OCI-LY1 (cell line): ENCODE measurements at regions not wholly inside any gene's neighbourhood (a gene's known extent, or its start where the extent isn't known, plus 50 kb on each side); places are given as distances from the start of the nearest gene placed in this dataset.

Experiments used
- H2AFZ ChIP-seq: fragments of 200-600 bp; sonication (generic), shearing (Covaris generic); 2 replicates; pipeline ENCODE4 v1.6.0; 2014; ENCODE audit warnings: antibody characterized with exemption, mild to moderate bottlenecking, low read length
- H3F3A ChIP-seq: fragments of 200-600 bp; sonication (generic), shearing (Covaris generic); 2 replicates; pipeline ENCODE4 v1.6.0; 2014; ENCODE audit warnings: mild to moderate bottlenecking, antibody characterized with exemption, low read length, moderate library complexity; ENCODE audit not compliant: insufficient read depth
- H3K27ac ChIP-seq: fragments of 200-600 bp; sonication (generic); 2 replicates; pipeline ENCODE4 v1.5.1; 2014; ENCODE audit warnings: low read length, mixed run types, mild to moderate bottlenecking, low read depth; ENCODE audit not compliant: poor library complexity, severe bottlenecking
- H3K27me3 ChIP-seq: fragments of 200-600 bp; sonication (generic); 2 replicates; pipeline ENCODE4 v1.6.0; 2014; ENCODE audit warnings: antibody characterized with exemption, mild to moderate bottlenecking, low read length, moderate library complexity; ENCODE audit not compliant: insufficient read depth
- H3K36me3 ChIP-seq: fragments of 200-600 bp; sonication (generic); 2 replicates; pipeline ENCODE4 v1.6.1; 2014; ENCODE audit warnings: mild to moderate bottlenecking, antibody characterized with exemption, low read length, moderate library complexity, mixed read lengths; ENCODE audit not compliant: insufficient read depth
- H3K4me1 ChIP-seq: fragments of 200-600 bp; sonication (generic); 2 replicates; pipeline ENCODE4 v1.5.1; 2014; ENCODE audit warnings: mild to moderate bottlenecking, low read length, moderate library complexity; ENCODE audit not compliant: insufficient read depth, severe bottlenecking
- H3K4me2 ChIP-seq: fragments of 200-600 bp; sonication (generic), shearing (Covaris generic); 2 replicates; pipeline ENCODE4 v1.6.1; 2014; ENCODE audit warnings: low read length
- H3K4me3 ChIP-seq: fragments of 200-600 bp; sonication (generic); 2 replicates; pipeline ENCODE4 v1.5.1; 2014; ENCODE audit warnings: low read length, low read depth, mild to moderate bottlenecking, mixed read lengths; ENCODE audit not compliant: poor library complexity, severe bottlenecking
- H3K79me2 ChIP-seq: fragments of 200-600 bp; shearing (Covaris generic); 2 replicates; pipeline ENCODE4 v1.6.1; 2016; ENCODE audit warnings: mixed run types, low read length, mixed read lengths; ENCODE audit not compliant: insufficient read depth
- H3K9ac ChIP-seq: fragments of 200-600 bp; sonication (generic), shearing (Covaris generic); 2 replicates; pipeline ENCODE4 v1.6.1; 2014; ENCODE audit warnings: mild to moderate bottlenecking, low read length, mixed read lengths
- H3K9me2 ChIP-seq: fragments of 200-600 bp; sonication (generic), shearing (Covaris generic); 2 replicates; pipeline ENCODE4 v1.6.1; 2014; ENCODE audit warnings: low read depth, mild to moderate bottlenecking, low read length, mixed read lengths
- H3K9me3 ChIP-seq: fragments of 200-600 bp; shearing (Covaris generic); 2 replicates; pipeline ENCODE4 v1.6.1; 2014; ENCODE audit warnings: low read length, mixed read lengths
- H4K20me1 ChIP-seq: fragments of 200-600 bp; sonication (generic), shearing (Covaris generic); 2 replicates; pipeline ENCODE4 v1.6.0; 2016; ENCODE audit warnings: mild to moderate bottlenecking, low read length; ENCODE audit not compliant: insufficient read depth
- EZH2 ChIP-seq: fragments of 200-600 bp; sonication (generic), shearing (Covaris generic); IDR thresholded peaks from 2 replicates; pipeline ENCODE4 v1.8.0; 2017; ENCODE audit warnings: borderline replicate concordance, mixed run types, mild to moderate bottlenecking, antibody characterized with exemption, low read length, moderate library complexity, mixed read lengths
- TF ChIP-seq, protein P1 (sequence below): fragments of 200-600 bp; sonication (generic), shearing (Covaris generic); IDR thresholded peaks from 2 replicates; pipeline ENCODE4 v1.5.1; 2017; ENCODE audit warnings: mild to moderate bottlenecking, antibody characterized with exemption, low read length, moderate library complexity, mixed read lengths

DNA sequence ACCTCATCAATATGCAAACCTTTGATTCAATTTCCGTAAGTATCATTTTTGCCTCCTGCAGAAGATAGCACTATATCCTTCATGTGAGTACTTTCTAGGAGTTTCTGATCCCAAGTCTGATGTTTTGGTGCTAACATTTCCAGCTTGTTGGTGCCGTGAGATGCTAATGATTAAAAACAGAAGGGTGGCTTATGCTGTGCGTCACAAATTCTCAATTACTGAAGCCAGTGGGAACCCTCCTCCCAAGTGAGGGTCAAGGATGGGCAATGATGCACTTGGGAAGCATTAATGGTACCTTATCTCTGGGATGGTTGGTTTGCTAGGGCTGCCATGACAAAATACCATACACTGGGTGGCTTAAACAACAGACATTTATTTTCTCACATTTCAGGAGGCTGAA is 123.0 kb downstream of the FOXD1 start:
- Histone ChIP-seq H3K27ac (no peak overlapping the region), H3K79me2 (no peaks in the 10 kb centered on the region), H3K9ac (no peak overlapping the region), H3K4me3 (no peak overlapping the region), H3K27me3 (no peaks in the 10 kb centered on the region), H3K9me3 (no peaks in the 10 kb centered on the region), H2AFZ (no peak overlapping the region), H3K9me2 (no peaks in the 10 kb centered on the region), H3K4me2 (no peak overlapping the region), H3F3A (no peaks in the 10 kb centered on the region), H3K36me3 (no peaks in the 10 kb centered on the region; the same call in 1 of the 2 replicates), H3K4me1 (no peaks in the 10 kb centered on the region), H4K20me1 (no peaks in the 10 kb centered on the region)
- no peak for TF ChIP-seq EZH2
- TF ChIP-seq, protein P1, sequence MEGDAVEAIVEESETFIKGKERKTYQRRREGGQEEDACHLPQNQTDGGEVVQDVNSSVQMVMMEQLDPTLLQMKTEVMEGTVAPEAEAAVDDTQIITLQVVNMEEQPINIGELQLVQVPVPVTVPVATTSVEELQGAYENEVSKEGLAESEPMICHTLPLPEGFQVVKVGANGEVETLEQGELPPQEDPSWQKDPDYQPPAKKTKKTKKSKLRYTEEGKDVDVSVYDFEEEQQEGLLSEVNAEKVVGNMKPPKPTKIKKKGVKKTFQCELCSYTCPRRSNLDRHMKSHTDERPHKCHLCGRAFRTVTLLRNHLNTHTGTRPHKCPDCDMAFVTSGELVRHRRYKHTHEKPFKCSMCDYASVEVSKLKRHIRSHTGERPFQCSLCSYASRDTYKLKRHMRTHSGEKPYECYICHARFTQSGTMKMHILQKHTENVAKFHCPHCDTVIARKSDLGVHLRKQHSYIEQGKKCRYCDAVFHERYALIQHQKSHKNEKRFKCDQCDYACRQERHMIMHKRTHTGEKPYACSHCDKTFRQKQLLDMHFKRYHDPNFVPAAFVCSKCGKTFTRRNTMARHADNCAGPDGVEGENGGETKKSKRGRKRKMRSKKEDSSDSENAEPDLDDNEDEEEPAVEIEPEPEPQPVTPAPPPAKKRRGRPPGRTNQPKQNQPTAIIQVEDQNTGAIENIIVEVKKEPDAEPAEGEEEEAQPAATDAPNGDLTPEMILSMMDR = no peak

- Histone ChIP-seq H4K20me1 (no peaks in the 10 kb centered on the region), H3K27ac (no peak overlapping the region), H3K27me3 (no peaks in the 10 kb centered on the region), H3K9me3 (no peaks in the 10 kb centered on the region), H3K4me1 (no peaks in the 10 kb centered on the region), H3K79me2 (no peaks in the 10 kb centered on the region), H3K9ac (no peak overlapping the region), H3F3A (no peaks in the 10 kb centered on the region), H2AFZ (no peak overlapping the region), H3K4me3 (no peak overlapping the region), H3K36me3 (no peaks in the 10 kb centered on the region), H3K4me2 (no peak overlapping the region), H3K9me2 (no peaks in the 10 kb centered on the region)
- no peak for TF ChIP-seq EZH2
- TF ChIP-seq, protein P1 = no peak
These were observed 125.1 kb downstream of the FOXD1 start for GRCh38 chr5:73323466-73323865.

DNA sequence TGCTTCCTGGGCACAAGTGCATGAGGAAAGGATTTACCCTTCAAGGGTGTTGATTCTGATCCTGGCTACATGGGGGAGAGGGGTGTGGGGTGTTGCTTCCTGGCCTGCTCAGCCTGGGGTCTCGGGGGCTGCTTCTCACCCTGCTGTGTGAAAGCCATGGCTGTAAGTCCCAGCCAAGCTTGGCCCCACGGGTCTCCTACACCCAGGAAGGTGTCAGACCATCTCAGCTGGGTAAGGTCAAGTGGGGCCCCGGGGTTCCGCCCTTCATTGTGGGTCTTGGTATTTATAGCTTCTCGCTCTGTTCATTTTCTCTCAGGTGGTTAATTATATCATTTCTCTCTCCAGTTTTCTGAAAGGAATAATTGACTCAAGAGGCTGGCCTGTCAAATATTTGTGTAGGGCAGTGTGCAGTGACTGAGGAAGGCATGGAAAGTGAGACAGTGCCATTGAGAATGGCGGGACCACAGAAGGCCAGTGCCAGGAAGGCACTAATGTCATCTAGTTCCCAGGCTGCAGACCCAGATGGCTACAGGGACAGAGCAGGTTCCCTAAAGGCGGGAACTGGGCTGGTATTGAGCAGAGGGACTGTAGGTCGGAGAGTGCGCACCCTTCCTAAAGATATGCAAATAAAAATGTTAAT is 126.0 kb downstream of the FOXD1 start:
- Histone ChIP-seq H3K79me2 (no peaks in the 10 kb centered on the region), H3K27me3 (no peaks in the 10 kb centered on the region), H3K4me2 (no peak overlapping the region), H2AFZ (no peak overlapping the region), H3K36me3 (no peaks in the 10 kb centered on the region), H3K9me2 (no peaks in the 10 kb centered on the region), H3K27ac (no peak overlapping the region), H3K4me1 (no peaks in the 10 kb centered on the region), H3K9ac (no peak overlapping the region), H3K9me3 (no peaks in the 10 kb centered on the region), H3F3A (no peaks in the 10 kb centered on the region), H4K20me1 (no peaks in the 10 kb centered on the region), H3K4me3 (no peak overlapping the region)
- TF ChIP-seq, protein P1 = no peak
- TF ChIP-seq EZH2 = no peak
